GM12892 (cell line): ENCODE measurements at regions not wholly inside any gene's neighbourhood (a gene's known extent, or its start where the extent isn't known, plus 50 kb on each side); places are given as distances from the start of the nearest gene placed in this dataset.
"Not testable (repeated sequence)": the region's sequence is repeated elsewhere in the genome, so short reads cannot be mapped to it uniquely, and the experiment has no call there.

ENCODE experiments used
- DNase-seq: peaks from one replicate; pipeline ENCODE4 v3.0.0; 2011; ENCODE audit not compliant: insufficient read length
- FAIRE-seq: peaks from 2 replicates; lab custom pipeline; 2011; peaks lifted over from hg19 to GRCh38; lab: Jason Lieb, UNC
- POLR2A ChIP-seq: IDR thresholded peaks from 2 replicates; pipeline ENCODE4 v1.6.1; 2011; ENCODE audit warnings: low read depth, low read length, control low read depth
- POLR2AphosphoS5 ChIP-seq: IDR thresholded peaks from 2 replicates; pipeline ENCODE4 v1.6.1; 2011; ENCODE audit warnings: low read depth, low read length, control low read depth
- TAF1 ChIP-seq: IDR thresholded peaks from 2 replicates; pipeline ENCODE4 v1.6.1; 2011; ENCODE audit warnings: low read depth, mild to moderate bottlenecking, control low read depth, low read length, borderline replicate concordance

GRCh38 chrX:45986971-45987370 is 558.2 kb downstream of the ZNF674 start:
- FAIRE-seq (no peak), DNase-seq (no peak)
- no peak for TF ChIP-seq POLR2A
- TF ChIP-seq POLR2AphosphoS5, result no peak
- no peak for TF ChIP-seq TAF1

GRCh38 chrX:45986081-45986480 is 559.1 kb downstream of the ZNF674 start:
- DNase-seq (no peak), FAIRE-seq (no peak)
- TF ChIP-seq POLR2AphosphoS5, result no peak
- TF ChIP-seq TAF1, result no peak
- TF ChIP-seq POLR2A, result no peak

- not testable (repeated sequence) for DNase-seq, FAIRE-seq
These were observed 562.1 kb downstream of the ZNF674 start for GRCh38 chrX:45982958-45983727.

- no peak for DNase-seq
- FAIRE-seq, result no peak
- TF ChIP-seq POLR2AphosphoS5, result no peak
- TF ChIP-seq TAF1, result no peak
- TF ChIP-seq POLR2A, result no peak
These were observed 564.5 kb downstream of the ZNF674 start for GRCh38 chrX:45980726-45981125.

DNA sequence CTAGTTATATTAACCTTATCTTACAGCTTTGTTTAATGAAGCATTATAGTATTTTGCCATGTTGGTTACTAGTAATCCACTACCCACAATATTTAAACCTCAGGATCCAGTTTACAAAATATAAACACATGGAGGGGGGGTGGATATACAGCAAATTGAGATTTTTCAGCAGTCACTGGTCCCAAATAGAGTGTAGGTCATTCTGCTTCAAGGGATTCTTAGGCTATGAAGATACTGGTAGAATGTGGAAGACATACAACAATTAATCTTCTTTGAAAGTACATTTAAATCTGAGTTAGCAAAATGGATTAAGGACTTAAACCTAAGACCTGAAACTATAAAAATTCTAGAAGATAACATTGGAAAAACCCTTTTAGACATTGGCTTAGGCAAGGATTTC is 569.6 kb downstream of the ZNF674 start:
- no peak for FAIRE-seq
- no peak for TF ChIP-seq POLR2A
- TF ChIP-seq TAF1, result no peak
- no peak for TF ChIP-seq POLR2AphosphoS5
- no peak for DNase-seq

- TF ChIP-seq POLR2AphosphoS5, result no peak
- TF ChIP-seq POLR2A, result no peak
- TF ChIP-seq TAF1, result no peak
- no peak for FAIRE-seq
- no peak for DNase-seq
These were observed 572.6 kb downstream of the ZNF674 start for GRCh38 chrX:45972636-45973035.

GRCh38 chrX:45959567-45959966 is 585.7 kb downstream of the ZNF674 start:
- DNase-seq, result no peak
- TF ChIP-seq POLR2AphosphoS5, result no peak
- no peak for TF ChIP-seq POLR2A
- no peak for TF ChIP-seq TAF1
- FAIRE-seq, result no peak

- TF ChIP-seq TAF1 (no peak), POLR2AphosphoS5 (no peak), POLR2A (no peak)
- FAIRE-seq (no peak), DNase-seq (no peak)
These were observed 588.9 kb downstream of the ZNF674 start for GRCh38 chrX:45956191-45956870.

GRCh38 chrX:45955661-45956060 is 589.6 kb downstream of the ZNF674 start:
- FAIRE-seq (no peak), DNase-seq (no peak)
- TF ChIP-seq POLR2AphosphoS5, result no peak
- no peak for TF ChIP-seq TAF1
- TF ChIP-seq POLR2A, result no peak

DNA sequence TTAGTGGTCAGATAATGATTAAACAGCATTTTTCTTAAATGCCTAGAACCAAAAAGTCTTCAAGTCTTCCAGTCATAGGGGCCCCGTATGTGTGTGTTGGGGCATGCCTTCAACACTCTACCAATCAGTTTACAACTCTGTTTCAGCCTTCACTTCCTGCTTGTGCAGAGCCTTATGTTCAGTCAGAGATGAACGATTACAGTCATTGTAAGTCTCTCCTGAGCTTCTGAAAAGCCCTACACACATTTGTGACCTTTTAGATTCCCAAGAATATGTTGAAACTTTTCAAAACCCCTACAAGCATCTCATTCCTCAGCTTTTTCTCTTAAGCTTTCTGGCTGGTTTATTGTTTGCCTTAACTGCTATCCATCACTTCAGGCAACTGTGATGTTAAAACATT is 591.2 kb downstream of the ZNF674 start:
- TF ChIP-seq TAF1 (no peak), POLR2A (no peak), POLR2AphosphoS5 (no peak)
- no peak for DNase-seq
- FAIRE-seq, result no peak

DNA sequence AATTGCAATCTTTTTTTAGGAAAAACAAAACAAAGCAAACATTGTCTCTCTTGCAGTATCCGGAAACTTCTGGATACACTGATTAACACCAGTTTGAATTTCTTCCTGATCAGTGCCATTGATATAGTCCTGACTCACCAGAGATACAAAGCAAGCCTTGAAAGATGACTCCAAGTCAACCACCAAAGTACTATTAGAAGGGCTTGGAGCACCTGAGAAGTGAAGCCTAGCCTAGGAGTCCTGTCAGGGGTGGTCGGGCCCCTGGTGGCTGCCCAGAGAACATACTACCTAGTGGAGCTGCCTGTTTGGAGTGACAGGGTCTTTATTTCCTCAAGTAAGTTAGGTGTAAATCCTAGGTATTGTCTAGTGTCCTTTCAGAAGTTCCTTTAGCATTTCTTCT is 593.2 kb downstream of the ZNF674 start:
- no peak for FAIRE-seq
- DNase-seq, result no peak
- TF ChIP-seq TAF1, result no peak
- TF ChIP-seq POLR2A, result no peak
- no peak for TF ChIP-seq POLR2AphosphoS5

GRCh38 chrX:45935408-45935807 is 609.8 kb downstream of the ZNF674 start:
- TF ChIP-seq POLR2AphosphoS5 (no peak), TAF1 (no peak), POLR2A (no peak)
- DNase-seq (no peak), FAIRE-seq (no peak)
